ENCODE measurements at regions not wholly inside any gene's neighbourhood (a gene's known extent, or its start where the extent isn't known, plus 50 kb on each side); places are given as distances from the start of the nearest gene placed in this dataset.

DNA sequence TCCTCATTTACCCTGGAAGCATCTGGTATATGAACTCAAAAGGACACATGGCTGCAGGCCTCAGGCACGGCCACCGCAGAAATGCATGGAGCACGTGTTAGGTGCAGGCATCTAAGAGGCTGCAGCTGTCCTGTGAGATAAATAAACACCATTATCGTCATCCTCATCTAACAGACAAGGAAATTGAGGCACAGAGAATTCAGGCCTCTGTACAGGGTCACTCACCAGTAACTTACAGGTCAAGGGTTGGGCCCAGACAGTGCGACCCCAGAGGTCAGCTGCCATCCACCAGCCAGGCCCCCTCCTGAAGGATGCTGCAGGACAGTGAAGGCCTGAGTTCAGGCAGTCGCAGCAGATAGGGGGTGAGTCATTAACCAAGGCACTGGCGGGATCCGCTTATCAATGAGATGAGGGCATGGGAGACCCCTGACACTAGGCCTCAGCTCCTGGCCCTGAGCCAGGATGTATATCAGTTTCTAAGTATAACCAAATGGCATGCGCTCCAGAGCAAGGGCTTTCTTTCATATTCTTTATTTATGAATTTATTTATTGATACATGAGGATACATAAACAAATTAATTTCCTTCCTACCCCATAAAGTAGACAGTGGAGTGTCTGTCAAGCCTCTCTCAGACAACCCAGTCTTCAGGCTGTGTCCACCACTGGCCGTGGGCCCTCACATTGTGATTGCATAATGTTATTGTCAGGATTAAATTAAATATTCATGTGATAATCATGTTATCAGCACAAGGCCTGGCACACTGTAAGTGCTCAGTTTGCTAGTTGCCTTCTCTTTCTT is 316.9 kb downstream of the QKI start:
- DNase-seq (ENCODE audit: low spot score): no peak
- TF ChIP-seq, protein P1, sequence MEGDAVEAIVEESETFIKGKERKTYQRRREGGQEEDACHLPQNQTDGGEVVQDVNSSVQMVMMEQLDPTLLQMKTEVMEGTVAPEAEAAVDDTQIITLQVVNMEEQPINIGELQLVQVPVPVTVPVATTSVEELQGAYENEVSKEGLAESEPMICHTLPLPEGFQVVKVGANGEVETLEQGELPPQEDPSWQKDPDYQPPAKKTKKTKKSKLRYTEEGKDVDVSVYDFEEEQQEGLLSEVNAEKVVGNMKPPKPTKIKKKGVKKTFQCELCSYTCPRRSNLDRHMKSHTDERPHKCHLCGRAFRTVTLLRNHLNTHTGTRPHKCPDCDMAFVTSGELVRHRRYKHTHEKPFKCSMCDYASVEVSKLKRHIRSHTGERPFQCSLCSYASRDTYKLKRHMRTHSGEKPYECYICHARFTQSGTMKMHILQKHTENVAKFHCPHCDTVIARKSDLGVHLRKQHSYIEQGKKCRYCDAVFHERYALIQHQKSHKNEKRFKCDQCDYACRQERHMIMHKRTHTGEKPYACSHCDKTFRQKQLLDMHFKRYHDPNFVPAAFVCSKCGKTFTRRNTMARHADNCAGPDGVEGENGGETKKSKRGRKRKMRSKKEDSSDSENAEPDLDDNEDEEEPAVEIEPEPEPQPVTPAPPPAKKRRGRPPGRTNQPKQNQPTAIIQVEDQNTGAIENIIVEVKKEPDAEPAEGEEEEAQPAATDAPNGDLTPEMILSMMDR (IDR thresholded peaks at IDR 0.05; ENCODE audit: extremely low read depth, missing control alignments): no peak

DNA sequence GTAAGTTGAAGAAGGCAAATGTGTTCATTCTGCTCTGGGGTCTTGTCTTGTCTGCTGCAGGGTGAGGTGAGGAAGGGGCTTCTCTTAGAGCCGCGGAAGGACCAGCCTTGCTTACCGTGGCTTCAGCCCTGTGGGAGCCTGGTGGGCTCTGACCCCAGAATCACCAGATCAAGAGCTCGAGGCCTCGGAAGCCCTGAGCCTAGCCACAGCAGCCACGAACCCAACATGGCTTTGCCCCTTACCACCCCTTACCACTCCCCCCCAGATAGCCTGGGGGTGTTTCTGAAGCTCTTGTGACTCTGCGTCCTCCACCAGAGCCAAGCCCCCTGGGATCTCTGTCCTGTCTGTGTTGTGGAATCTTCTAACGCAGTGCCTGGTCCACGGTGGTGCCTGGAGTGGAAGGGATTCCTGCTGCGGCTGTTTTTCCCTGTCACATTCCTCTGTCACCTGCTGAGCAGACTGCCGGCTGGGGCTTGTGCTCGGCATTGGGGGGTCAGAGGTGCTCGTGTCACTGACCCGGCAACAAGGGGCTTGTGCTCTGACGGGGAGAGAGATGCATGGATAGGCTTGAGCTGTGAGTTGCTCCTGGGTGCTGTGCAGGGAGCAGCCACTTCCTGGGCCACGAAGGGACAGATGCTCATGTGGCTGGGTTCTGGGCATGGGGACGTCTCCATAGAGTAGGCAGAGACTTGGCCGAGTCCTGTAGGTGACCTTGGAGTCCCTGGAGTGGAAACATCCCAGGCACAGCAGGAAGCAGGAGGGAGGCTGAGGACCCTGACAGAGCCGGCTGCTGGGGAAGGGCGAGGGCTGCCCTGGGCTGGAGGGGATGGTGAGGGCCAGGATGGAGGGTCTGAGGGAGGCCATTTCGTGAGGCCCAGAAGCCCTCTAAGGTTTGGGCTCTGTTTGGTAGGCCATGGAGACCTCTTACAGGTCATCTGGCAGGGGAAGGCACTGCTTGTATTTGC is 316.0 kb downstream of the QKI start:
- TF ChIP-seq, protein P1 (IDR thresholded peaks at IDR 0.05; ENCODE audit: extremely low read depth, missing control alignments): no peak
- DNase-seq (ENCODE audit: low spot score): no peak

DNA sequence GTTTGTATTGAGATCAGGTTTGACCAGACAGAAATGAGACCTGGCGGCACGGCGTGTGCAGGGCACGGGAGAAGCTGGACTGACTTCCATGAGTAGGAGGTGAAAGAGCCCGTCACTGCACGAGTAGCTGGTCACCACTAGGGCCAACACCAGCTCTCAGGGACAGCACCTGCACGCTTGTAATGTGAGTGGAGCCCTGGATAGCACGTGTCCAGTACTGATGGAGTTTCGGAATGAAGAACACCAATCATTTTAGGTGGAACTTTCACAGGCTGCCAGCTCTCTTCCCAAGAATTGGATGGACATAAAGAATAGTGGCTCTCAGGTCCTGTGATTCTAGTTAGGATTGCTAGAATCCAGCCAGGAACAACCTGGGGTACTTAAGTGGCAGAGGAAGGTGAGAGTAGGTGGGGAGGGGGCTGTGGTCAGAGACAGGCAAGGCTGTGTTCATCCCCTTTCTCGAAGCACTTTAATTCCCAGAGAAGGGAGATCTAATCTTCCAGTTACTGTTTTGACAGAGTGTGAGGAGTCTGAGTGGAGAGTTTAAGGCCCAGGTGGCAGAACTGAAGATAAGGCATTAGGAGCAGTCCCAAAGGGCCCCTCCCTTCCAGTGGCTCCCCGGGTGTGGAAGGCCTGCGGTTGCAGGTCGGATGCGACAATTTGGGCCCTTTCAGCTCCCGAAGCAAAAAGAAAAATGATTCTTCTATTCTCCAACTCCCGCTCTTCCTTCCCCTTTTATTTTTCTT is 314.8 kb downstream of the QKI start:
- no peak for DNase-seq (ENCODE audit: low spot score)
- TF ChIP-seq, protein P1 (IDR thresholded peaks at IDR 0.05; ENCODE audit: extremely low read depth, missing control alignments): no peak

DNA sequence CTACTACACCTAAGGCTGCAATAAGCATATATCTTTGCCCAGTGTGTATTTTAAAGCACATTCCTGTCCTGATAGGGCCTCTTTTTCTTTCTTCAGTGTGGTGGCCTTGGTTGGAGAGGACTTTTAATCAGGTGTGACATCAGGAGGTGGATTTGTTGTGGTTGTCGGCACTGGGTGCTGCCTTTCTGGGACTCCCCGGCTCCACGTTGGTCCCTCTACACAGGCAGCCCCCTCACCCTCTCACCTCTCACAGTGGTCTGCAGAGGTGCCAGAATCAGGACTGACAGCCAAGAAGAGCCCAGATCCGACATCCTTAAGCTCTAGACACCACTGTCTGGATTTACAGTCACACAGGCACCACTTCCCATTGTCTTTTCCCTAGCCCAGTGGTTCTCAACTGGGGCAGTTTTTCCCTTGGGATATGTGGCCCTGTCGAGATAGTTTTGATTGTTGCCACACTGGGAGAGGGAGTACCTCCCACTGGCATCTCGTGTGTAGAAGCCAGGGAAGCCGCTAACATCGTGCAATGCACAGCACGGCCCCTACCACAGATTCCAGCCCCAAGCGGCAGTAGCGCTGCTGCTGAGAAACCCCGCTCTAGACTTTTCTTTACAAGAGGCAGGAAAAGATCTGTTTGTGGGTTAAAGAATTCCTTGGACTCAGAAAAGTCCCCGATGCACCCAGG is 314.1 kb downstream of the QKI start:
- no peak for DNase-seq (ENCODE audit: low spot score)
- TF ChIP-seq, protein P1 (IDR thresholded peaks at IDR 0.05; ENCODE audit: extremely low read depth, missing control alignments): no peak

DNA sequence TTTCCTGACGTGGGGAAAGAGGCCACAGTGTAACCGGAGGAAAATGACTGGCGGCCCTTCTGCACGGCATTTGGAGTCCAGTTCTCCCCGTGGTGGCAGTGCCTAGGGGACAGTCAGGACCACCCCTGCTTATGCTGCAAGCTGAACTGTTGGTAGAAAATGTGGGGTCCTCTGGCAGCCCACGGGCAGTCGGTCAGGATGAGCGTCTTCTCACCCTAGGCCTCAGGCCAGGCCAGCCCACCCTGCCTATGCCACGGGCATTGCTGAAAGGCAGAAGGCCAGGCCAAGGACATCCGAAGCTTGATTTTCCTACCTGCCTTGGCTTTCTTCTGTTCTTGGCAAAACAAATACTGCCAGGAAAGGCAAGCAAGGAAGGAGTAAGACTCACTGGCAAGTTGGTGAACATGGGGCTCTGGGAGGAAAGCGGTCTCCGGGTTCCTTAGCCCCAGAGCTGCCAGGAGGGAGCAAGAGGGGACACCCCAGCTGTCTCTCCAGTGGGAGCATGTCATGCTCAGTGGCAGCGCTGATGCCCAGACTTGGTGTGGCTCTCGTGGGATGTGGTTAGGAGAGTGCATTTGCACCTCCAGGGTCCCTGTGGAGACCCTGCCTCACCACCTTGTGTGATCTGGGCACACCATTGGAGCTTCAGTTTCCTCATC is 311.6 kb downstream of the QKI start:
- TF ChIP-seq, protein P1 (IDR thresholded peaks at IDR 0.05; ENCODE audit: extremely low read depth, missing control alignments): no peak
- DNase-seq (ENCODE audit: low spot score): no peak

Measured in GM20000 (cell line).